ENCODE measurements at regions not wholly inside any gene's neighbourhood (a gene's known extent, or its start where the extent isn't known, plus 50 kb on each side); places are given as distances from the start of the nearest gene placed in this dataset.

DNA sequence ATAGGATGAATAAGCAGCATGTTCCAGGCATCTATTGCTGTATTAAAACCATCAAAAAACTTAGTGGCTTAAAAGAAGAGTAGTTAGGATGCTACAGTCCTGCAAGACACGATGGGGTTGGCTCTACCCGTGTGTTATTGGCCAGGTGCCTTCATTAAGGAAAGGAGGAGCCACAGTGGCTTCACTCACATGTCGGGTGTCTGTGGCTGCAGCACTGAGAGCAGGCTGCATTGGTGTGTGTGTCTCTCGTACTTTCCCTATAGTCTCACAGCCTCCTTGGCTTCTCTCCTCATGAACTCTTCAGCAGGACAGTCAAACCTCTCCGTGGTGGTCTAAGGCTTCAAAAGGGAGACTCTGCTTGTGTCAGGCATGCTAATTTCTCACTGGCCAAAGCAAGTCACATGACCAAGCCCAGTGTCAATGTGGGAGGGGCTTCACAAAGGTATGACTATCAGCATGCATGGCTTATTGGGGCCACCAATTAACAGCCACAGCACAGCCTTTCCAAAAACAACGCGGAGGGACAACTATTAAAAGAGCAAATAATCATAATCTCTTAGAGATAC lies 402.8 kb downstream of the KIF16B start:
- TF ChIP-seq, protein P1, sequence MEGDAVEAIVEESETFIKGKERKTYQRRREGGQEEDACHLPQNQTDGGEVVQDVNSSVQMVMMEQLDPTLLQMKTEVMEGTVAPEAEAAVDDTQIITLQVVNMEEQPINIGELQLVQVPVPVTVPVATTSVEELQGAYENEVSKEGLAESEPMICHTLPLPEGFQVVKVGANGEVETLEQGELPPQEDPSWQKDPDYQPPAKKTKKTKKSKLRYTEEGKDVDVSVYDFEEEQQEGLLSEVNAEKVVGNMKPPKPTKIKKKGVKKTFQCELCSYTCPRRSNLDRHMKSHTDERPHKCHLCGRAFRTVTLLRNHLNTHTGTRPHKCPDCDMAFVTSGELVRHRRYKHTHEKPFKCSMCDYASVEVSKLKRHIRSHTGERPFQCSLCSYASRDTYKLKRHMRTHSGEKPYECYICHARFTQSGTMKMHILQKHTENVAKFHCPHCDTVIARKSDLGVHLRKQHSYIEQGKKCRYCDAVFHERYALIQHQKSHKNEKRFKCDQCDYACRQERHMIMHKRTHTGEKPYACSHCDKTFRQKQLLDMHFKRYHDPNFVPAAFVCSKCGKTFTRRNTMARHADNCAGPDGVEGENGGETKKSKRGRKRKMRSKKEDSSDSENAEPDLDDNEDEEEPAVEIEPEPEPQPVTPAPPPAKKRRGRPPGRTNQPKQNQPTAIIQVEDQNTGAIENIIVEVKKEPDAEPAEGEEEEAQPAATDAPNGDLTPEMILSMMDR (conservative IDR thresholded peaks at IDR 0.05; ENCODE audit: control insufficient read depth, insufficient read depth, low read depth, low read length), result no peak

GRCh38 chr20:16167423-16168130 lies 405.7 kb downstream of the KIF16B start:
- no peak for DNase-seq (ENCODE audit: low read depth)
- TF ChIP-seq, protein P1 (conservative IDR thresholded peaks at IDR 0.05; ENCODE audit: control insufficient read depth, insufficient read depth, low read depth, low read length), result no peak
- no peak overlapping the region for H3K4me3 ChIP-seq (ENCODE audit: control insufficient read depth, low read depth, low read length)

More for the DNA sequence above, 402.8 kb downstream of the KIF16B start:
- DNase-seq (ENCODE audit: low read depth), result no peak
- no peak overlapping the region for H3K4me3 ChIP-seq (ENCODE audit: control insufficient read depth, low read depth, low read length)

DNA sequence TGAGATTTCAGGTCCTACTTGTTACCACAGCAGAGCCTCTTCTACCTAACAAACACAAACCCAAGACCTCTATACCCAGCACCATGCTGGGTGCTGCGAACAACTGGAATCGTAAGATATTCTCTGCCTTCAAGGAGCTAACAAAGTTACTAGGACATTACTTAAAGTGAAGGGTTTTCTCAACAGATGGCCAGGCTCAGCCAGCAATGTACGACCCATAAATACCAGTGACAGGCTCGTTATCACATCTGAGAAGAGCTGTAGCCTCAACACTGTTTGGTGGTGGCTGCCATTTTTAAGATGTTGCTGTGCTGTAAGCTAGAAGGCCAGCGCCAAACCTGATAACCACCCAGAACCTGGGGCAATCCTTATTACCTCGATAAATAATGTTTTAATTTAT lies 406.5 kb downstream of the KIF16B start:
- TF ChIP-seq, protein P1 (conservative IDR thresholded peaks at IDR 0.05; ENCODE audit: control insufficient read depth, insufficient read depth, low read depth, low read length), result no peak
- no peak for DNase-seq (ENCODE audit: low read depth)
- H3K4me3 ChIP-seq (ENCODE audit: control insufficient read depth, low read depth, low read length), result no peak overlapping the region

- H3K4me3 ChIP-seq (ENCODE audit: control insufficient read depth, low read depth, low read length), result no peak overlapping the region
These were observed 414.3 kb downstream of the KIF16B start for GRCh38 chr20:16158976-16159286.

DNA sequence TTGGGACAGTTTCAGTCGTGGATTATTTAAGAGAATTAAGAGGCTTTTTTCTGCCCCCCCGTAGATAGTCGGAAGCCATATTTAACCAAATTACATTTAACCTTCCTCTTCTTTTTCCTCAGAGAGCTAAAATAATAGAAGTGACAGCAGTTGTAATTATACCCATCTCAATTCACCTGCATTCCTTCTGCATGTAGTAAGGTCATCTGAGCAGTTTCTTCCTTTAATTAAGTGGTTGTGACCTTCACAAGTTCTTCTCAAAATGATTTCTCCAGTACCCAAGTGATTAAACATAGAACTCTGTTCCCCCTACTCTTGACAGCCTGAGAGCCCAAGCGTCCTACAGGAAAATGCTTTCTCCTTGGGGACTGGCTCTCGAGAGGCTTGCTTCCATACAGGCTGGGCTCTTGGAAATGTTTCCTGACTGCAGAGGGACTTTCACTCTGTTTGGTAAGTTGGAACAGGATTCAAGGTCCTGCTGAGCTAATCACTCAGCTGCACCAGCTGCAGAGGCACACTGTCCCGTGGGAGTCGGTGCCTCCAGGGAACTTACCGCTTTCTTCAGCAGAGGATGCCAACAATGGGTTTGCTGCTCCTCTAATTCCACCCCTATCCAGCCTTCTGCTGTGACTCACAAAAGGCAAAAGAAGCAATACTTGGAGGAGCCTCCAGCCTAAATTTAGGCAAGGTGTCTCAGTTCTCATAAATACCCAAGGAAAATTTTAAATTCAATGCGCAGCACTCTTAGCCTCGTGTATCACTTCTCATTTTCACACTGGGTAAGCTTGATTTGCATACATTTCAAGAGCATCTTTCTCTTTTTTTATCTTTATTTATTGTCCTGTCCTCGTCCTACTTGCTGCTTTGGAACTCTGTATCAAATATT lies 414.9 kb downstream of the KIF16B start:
- TF ChIP-seq, protein P1 (conservative IDR thresholded peaks at IDR 0.05; ENCODE audit: control insufficient read depth, insufficient read depth, low read depth, low read length), result no peak
- no peak overlapping the region for H3K4me3 ChIP-seq (ENCODE audit: control insufficient read depth, low read depth, low read length)
- no peak for DNase-seq (ENCODE audit: low read depth)

More at GRCh38 chr20:16158976-16159286, 414.3 kb downstream of the KIF16B start:
- DNase-seq (ENCODE audit: low read depth), result no peak
- TF ChIP-seq, protein P1 (conservative IDR thresholded peaks at IDR 0.05; ENCODE audit: control insufficient read depth, insufficient read depth, low read depth, low read length), result no peak

DNA sequence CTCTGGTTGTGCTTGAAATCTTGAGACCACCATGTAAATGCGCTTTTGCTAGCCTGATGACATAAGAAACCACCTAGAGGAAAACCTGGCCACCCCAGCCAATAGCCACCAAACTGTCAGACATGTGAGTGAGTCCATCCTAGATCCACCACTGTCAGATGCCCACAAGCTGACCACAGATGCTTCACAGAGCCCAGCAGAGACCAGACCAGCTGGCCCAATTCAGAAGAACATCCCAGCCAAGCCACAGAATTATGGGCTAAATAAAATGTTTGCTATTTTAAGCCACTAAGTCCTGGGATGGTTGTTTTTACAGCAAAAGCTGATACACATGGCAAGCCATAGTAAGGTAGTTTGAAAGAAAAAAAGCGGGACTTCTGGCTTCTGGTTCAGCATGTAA lies 425.3 kb downstream of the KIF16B start:
- TF ChIP-seq, protein P1 (conservative IDR thresholded peaks at IDR 0.05; ENCODE audit: control insufficient read depth, insufficient read depth, low read depth, low read length), result no peak
- no peak for DNase-seq (ENCODE audit: low read depth)
- no peak overlapping the region for H3K4me3 ChIP-seq (ENCODE audit: control insufficient read depth, low read depth, low read length)
